HepG2 (cell line): ENCODE measurements at regions not wholly inside any gene's neighbourhood (a gene's known extent, or its start where the extent isn't known, plus 50 kb on each side); places are given as distances from the start of the nearest gene placed in this dataset.

ENCODE experiments used
- CEBPB ChIP-seq: IDR thresholded peaks from 2 replicates; pipeline ENCODE4 v1.6.1; 2011; ENCODE audit warnings: low read depth, low read length, improper control_type of control experiment, borderline replicate concordance
- DBP ChIP-seq: sonication (generic); formaldehyde crosslinking; IDR thresholded peaks from 2 replicates; pipeline ENCODE4 v1.4.0; 2020; ENCODE audit warnings: missing genetic modification reagents; ENCODE audit errors: not compliant biosample characterization
- ETV5 ChIP-seq: IDR thresholded peaks from 2 replicates; pipeline ENCODE4 v1.6.1; 2018; ENCODE audit warnings: missing biosample characterization, missing genetic modification reagents, inconsistent platforms, borderline replicate concordance
- FOSL2 ChIP-seq: sonication (generic); formaldehyde crosslinking; IDR thresholded peaks from 2 replicates; pipeline ENCODE4 v1.4.0; 2020; ENCODE audit warnings: missing genetic modification reagents
- GATAD2A ChIP-seq: IDR thresholded peaks from 2 replicates; pipeline ENCODE4 v1.6.1; 2016
- HCFC1 ChIP-seq: fragments of 150-350 bp; IDR thresholded peaks from 2 replicates; pipeline ENCODE4 v1.6.1; 2014; ENCODE audit warnings: low read depth, low read length
- KMT2A ChIP-seq: sonication (generic); formaldehyde crosslinking; IDR thresholded peaks from 2 replicates; pipeline ENCODE4 v1.4.0; 2020; ENCODE audit warnings: missing genetic modification reagents
- MAFF ChIP-seq: IDR thresholded peaks from 2 replicates; pipeline ENCODE4 v1.6.1; 2011; ENCODE audit warnings: low read depth, low read length, improper control_type of control experiment
- MAFG ChIP-seq: sonication (generic); formaldehyde crosslinking; IDR thresholded peaks from 2 replicates; pipeline ENCODE4 v1.5.1; 2020; ENCODE audit warnings: mild to moderate bottlenecking, missing genetic modification reagents
- NFATC3 ChIP-seq: sonication (generic); formaldehyde crosslinking; IDR thresholded peaks from 2 replicates; pipeline ENCODE4 v1.5.1; 2020; ENCODE audit warnings: mild to moderate bottlenecking, missing genetic modification reagents
- POLR2AphosphoS2 ChIP-seq: IDR thresholded peaks from 2 replicates; pipeline ENCODE4 v1.6.1; 2011; ENCODE audit warnings: low read depth, low read length, improper control_type of control experiment
- RAD51 ChIP-seq: fragments of 450-650 bp; IDR thresholded peaks from 2 replicates; pipeline ENCODE4 v1.6.1; 2016; ENCODE audit warnings: borderline replicate concordance
- TEAD3 ChIP-seq: optimal IDR thresholded peaks from 2 replicates; pipeline ENCODE3; 2016; ENCODE audit warnings: borderline replicate concordance
- TFAP4 ChIP-seq: sonication (generic); IDR thresholded peaks from 2 replicates; pipeline ENCODE4 v1.6.1; 2016; ENCODE audit warnings: low read depth, borderline replicate concordance
- THYN1 ChIP-seq: sonication (generic); formaldehyde crosslinking; IDR thresholded peaks from 2 replicates; pipeline ENCODE4 v1.8.1; 2023; ENCODE audit warnings: low read depth, mild to moderate bottlenecking, moderate library complexity, missing genetic modification reagents, borderline replicate concordance
- ZBTB33 ChIP-seq: sonication (generic); formaldehyde crosslinking; IDR thresholded peaks from 2 replicates; pipeline ENCODE4 v1.4.0; 2020; ENCODE audit warnings: missing genetic modification reagents
- ZNF546 ChIP-seq: sonication (generic); formaldehyde crosslinking; conservative IDR thresholded peaks from 2 replicates; pipeline ENCODE4 v1.8.1; 2023; ENCODE audit warnings: mild to moderate bottlenecking, missing genetic modification reagents
- TF ChIP-seq, protein P1 (sequence below): IDR thresholded peaks from 2 replicates; pipeline ENCODE4 v1.6.1; 2016; ENCODE audit warnings: mild to moderate bottlenecking
- TF ChIP-seq, protein P2 (sequence below): sonication (generic); formaldehyde crosslinking; IDR thresholded peaks from 2 replicates; pipeline ENCODE4 v1.4.0; 2020; ENCODE audit warnings: low read depth, mild to moderate bottlenecking, missing genetic modification reagents
- TF ChIP-seq, protein P3 (sequence below), 2 experiments: fragments of 450-650 bp in 1 of 2; sonication (generic) in 1 of 2; formaldehyde crosslinking; IDR thresholded peaks; 2 replicates each; pipeline versions ENCODE4 v1.5.0 to v1.8.0; 2020 to 2022; ENCODE audit warnings: mild to moderate bottlenecking in 1 of 2, missing genetic modification reagents in 1 of 2

- no peak for TF ChIP-seq MAFG (CRISPR knock-in tag)
- no peak for TF ChIP-seq NFATC3
- TF ChIP-seq GATAD2A: peak; percentile 36; the same call in 1 of the 2 replicates
- no peak for TF ChIP-seq ZBTB33 (CRISPR knock-in tag)
- TF ChIP-seq CEBPB: peak; percentile 72; the same call in 1 of the 2 replicates
- no peak for TF ChIP-seq TEAD3
- TF ChIP-seq MAFF: peak; percentile 19; the same call in 1 of the 2 replicates
- no peak for TF ChIP-seq RAD51
- TF ChIP-seq, protein P1, sequence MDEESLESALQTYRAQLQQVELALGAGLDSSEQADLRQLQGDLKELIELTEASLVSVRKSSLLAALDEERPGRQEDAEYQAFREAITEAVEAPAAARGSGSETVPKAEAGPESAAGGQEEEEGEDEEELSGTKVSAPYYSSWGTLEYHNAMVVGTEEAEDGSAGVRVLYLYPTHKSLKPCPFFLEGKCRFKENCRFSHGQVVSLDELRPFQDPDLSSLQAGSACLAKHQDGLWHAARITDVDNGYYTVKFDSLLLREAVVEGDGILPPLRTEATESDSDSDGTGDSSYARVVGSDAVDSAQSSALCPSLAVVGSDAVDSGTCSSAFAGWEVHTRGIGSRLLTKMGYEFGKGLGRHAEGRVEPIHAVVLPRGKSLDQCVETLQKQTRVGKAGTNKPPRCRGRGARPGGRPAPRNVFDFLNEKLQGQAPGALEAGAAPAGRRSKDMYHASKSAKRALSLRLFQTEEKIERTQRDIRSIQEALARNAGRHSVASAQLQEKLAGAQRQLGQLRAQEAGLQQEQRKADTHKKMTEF: no peak
- no peak for TF ChIP-seq THYN1 (CRISPR knock-in tag)
- TF ChIP-seq FOSL2: peak; percentile 94
- no peak for TF ChIP-seq HCFC1
- TF ChIP-seq, protein P2, sequence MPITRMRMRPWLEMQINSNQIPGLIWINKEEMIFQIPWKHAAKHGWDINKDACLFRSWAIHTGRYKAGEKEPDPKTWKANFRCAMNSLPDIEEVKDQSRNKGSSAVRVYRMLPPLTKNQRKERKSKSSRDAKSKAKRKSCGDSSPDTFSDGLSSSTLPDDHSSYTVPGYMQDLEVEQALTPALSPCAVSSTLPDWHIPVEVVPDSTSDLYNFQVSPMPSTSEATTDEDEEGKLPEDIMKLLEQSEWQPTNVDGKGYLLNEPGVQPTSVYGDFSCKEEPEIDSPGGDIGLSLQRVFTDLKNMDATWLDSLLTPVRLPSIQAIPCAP (CRISPR knock-in tag): no peak
- no peak for TF ChIP-seq KMT2A (CRISPR knock-in tag)
- no peak for TF ChIP-seq POLR2AphosphoS2
- no peak for TF ChIP-seq DBP
- no peak for TF ChIP-seq ETV5 (CRISPR knock-in tag)
- TF ChIP-seq TFAP4: peak; percentile 30; the same call in 1 of the 2 replicates
- TF ChIP-seq, protein P3, sequence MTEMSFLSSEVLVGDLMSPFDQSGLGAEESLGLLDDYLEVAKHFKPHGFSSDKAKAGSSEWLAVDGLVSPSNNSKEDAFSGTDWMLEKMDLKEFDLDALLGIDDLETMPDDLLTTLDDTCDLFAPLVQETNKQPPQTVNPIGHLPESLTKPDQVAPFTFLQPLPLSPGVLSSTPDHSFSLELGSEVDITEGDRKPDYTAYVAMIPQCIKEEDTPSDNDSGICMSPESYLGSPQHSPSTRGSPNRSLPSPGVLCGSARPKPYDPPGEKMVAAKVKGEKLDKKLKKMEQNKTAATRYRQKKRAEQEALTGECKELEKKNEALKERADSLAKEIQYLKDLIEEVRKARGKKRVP (CRISPR knock-in tag; IDR thresholded peaks at IDR 0.05): peak in 1 of 2 experiments; percentile 77; a peak in 2 of 4 replicates
- TF ChIP-seq ZNF546 (CRISPR knock-in tag): no peak
These were observed 125.3 kb upstream of the ABCA1 start (continued) for GRCh38 chr9:105053209-105053652.
